Keratinocyte (primary cell): ENCODE measurements at regions not wholly inside any gene's neighbourhood (a gene's known extent, or its start where the extent isn't known, plus 50 kb on each side); places are given as distances from the start of the nearest gene placed in this dataset.

Source experiments
- DNase-seq: peaks from one replicate; pipeline ENCODE4 v3.0.0-alpha.2; 2011; ENCODE audit warnings: low read depth, missing footprints, low spot score
- FAIRE-seq: peaks from 2 replicates; lab custom pipeline; 2011; peaks lifted over from hg19 to GRCh38; lab: Jason Lieb, UNC
- H2AFZ ChIP-seq: 2 replicates; pipeline ENCODE4 v1.6.0; 2012; ENCODE audit warnings: low read length, control low read depth, inconsistent platforms; ENCODE audit not compliant: control insufficient read depth
- H3K27ac ChIP-seq: 2 replicates; pipeline ENCODE4 v1.5.1; 2011; ENCODE audit warnings: low read length; ENCODE audit not compliant: control insufficient read depth, insufficient read depth
- H3K27me3 ChIP-seq: 3 replicates; pipeline ENCODE4 v1.6.0; 2011; ENCODE audit warnings: low read length; ENCODE audit not compliant: control insufficient read depth, insufficient read depth; ENCODE audit errors: extremely low read depth
- H3K36me3 ChIP-seq, 2 experiments: 2 replicates in 1 of 2; 3 replicates in 1 of 2; pipeline ENCODE4 v1.5.1; 2011; ENCODE audit warnings: low read length in 2 of 2, mild to moderate bottlenecking in 1 of 2; ENCODE audit not compliant: control insufficient read depth in 2 of 2, insufficient read depth in 2 of 2; ENCODE audit errors: extremely low read depth in 1 of 2
- H3K4me1 ChIP-seq: 3 replicates; pipeline ENCODE4 v1.5.1; 2011; ENCODE audit warnings: low read length; ENCODE audit not compliant: control insufficient read depth, insufficient read depth; ENCODE audit errors: extremely low read depth
- H3K4me2 ChIP-seq: 3 replicates; pipeline ENCODE4 v1.6.0; 2011; ENCODE audit warnings: low read depth, low read length; ENCODE audit not compliant: control insufficient read depth, insufficient read depth; ENCODE audit errors: extremely low read depth
- H3K4me3 ChIP-seq, 3 experiments: fragments of 200-600 bp in 1 of 3; sonication (generic) in 1 of 3; 2 replicates in 2 of 3; 3 replicates in 1 of 3; pipeline ENCODE4 v1.5.1; 2011 to 2016; ENCODE audit warnings: low read length in 3 of 3, mild to moderate bottlenecking in 3 of 3, control low read depth in 2 of 3, inconsistent platforms in 1 of 3, low read depth in 1 of 3, mixed read lengths in 1 of 3, mixed run types in 1 of 3, moderate library complexity in 1 of 3; ENCODE audit not compliant: control insufficient read depth in 2 of 3, insufficient read depth in 2 of 3; ENCODE audit errors: extremely low read depth in 1 of 3
- H3K79me2 ChIP-seq: 2 replicates; pipeline ENCODE4 v1.6.0; 2012; ENCODE audit warnings: low read length; ENCODE audit not compliant: control insufficient read depth, insufficient read depth
- H3K9ac ChIP-seq: 3 replicates; pipeline ENCODE4 v1.6.0; 2011; ENCODE audit warnings: low read length; ENCODE audit not compliant: control insufficient read depth, insufficient read depth; ENCODE audit errors: extremely low read depth
- H3K9me1 ChIP-seq: 3 replicates; pipeline ENCODE4 v1.6.0; 2011; ENCODE audit warnings: low read length; ENCODE audit not compliant: control insufficient read depth, insufficient read depth; ENCODE audit errors: extremely low read depth
- H3K9me3 ChIP-seq: 2 replicates; pipeline ENCODE4 v1.5.1; 2012; ENCODE audit warnings: low read depth, low read length; ENCODE audit not compliant: control insufficient read depth
- H4K20me1 ChIP-seq: 3 replicates; pipeline ENCODE4 v1.6.0; 2011; ENCODE audit warnings: low read length; ENCODE audit not compliant: control insufficient read depth, insufficient read depth; ENCODE audit errors: extremely low read depth
- EZH2 ChIP-seq: IDR thresholded peaks from one replicate; pipeline ENCODE4 v1.6.1; 2012; ENCODE audit warnings: inconsistent platforms, mild to moderate bottlenecking, low read length, moderate library complexity
- dilution Hi-C: fragments of 300-500 bp; cut with MboI; formaldehyde crosslinking; loops from one replicate; pipeline ENCODE4 v1.7.0; 2020; ENCODE audit warnings: low sequenced_read_pairs; ENCODE audit not compliant: extremely low pct_ligation_motif_present
- TF ChIP-seq, protein P1 (sequence below), 3 experiments: IDR thresholded peaks in 1 of 3; conservative IDR thresholded peaks in 1 of 3; optimal IDR thresholded peaks in 1 of 3; 2 replicates in 2 of 3; 3 replicates in 1 of 3; pipeline versions ENCODE3 to v1.5.1; 2011; ENCODE audit warnings: low read length in 3 of 3, mild to moderate bottlenecking in 3 of 3, moderate library complexity in 2 of 3, control low read depth in 1 of 3, inconsistent platforms in 1 of 3; ENCODE audit not compliant: insufficient read depth in 2 of 3; ENCODE audit errors: extremely low read depth in 1 of 3

DNA sequence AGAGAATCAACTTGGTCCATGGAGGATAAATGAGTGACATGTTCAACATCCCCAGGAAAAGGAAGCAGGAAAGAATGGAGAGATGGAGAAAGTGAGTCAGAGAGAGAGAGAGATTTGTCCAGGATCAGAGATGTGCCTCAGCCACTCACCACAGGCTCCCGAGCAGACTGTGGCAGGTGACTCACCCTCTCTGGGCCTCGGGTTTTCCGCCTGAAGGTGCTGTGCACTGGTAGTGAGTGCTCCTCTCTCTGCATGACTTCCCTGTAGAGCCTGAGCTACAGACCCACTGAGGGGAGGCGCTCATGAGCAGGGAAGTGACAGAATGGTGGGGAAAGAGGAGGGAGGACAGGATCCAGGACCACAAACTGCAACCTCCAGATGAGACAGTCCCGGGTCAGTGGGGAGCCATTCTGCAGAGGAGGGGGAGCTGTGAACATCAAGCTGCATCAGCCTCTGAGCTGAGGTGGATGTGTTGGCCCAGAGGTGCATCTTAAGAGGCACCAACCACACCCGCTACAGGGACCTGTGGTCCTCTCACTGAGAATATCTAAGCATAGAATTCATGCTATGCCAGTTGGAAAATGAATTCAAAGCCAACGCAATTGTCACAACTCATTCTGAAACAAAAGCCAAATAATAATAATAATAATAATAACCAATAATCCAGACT is 433.4 kb downstream of the BRD1 start:
- Histone ChIP-seq H2AFZ (no peak overlapping the region), H3K4me1 (no peaks in the 10 kb centered on the region), H3K9ac (no peak overlapping the region), H4K20me1 (no peaks in the 10 kb centered on the region), H3K4me3 (no peak overlapping the region), H3K79me2 (no peaks in the 10 kb centered on the region), H3K27me3 (no peaks in the 10 kb centered on the region), H3K4me2 (no peak overlapping the region), H3K27ac (no peak overlapping the region), H3K36me3 (no peaks in the 10 kb centered on the region), H3K9me3 (peaks cover 31% of the 10 kb centered on the region), H3K9me1 (no peaks in the 10 kb centered on the region)
- TF ChIP-seq EZH2 = no peak
- TF ChIP-seq, protein P1, sequence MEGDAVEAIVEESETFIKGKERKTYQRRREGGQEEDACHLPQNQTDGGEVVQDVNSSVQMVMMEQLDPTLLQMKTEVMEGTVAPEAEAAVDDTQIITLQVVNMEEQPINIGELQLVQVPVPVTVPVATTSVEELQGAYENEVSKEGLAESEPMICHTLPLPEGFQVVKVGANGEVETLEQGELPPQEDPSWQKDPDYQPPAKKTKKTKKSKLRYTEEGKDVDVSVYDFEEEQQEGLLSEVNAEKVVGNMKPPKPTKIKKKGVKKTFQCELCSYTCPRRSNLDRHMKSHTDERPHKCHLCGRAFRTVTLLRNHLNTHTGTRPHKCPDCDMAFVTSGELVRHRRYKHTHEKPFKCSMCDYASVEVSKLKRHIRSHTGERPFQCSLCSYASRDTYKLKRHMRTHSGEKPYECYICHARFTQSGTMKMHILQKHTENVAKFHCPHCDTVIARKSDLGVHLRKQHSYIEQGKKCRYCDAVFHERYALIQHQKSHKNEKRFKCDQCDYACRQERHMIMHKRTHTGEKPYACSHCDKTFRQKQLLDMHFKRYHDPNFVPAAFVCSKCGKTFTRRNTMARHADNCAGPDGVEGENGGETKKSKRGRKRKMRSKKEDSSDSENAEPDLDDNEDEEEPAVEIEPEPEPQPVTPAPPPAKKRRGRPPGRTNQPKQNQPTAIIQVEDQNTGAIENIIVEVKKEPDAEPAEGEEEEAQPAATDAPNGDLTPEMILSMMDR (optimal IDR thresholded peaks at IDR 0.05 in 1 of 3, IDR thresholded peaks at IDR 0.05 in 1 of 3, conservative IDR thresholded peaks at IDR 0.05 in 1 of 3; ENCODE audit: extremely low read depth in 1 of 3, insufficient read depth in 2 of 3, low read length in 3 of 3) = no peak
- DNase-seq (no peak), FAIRE-seq (no peak)
- dilution Hi-C loops = no loop called here

DNA sequence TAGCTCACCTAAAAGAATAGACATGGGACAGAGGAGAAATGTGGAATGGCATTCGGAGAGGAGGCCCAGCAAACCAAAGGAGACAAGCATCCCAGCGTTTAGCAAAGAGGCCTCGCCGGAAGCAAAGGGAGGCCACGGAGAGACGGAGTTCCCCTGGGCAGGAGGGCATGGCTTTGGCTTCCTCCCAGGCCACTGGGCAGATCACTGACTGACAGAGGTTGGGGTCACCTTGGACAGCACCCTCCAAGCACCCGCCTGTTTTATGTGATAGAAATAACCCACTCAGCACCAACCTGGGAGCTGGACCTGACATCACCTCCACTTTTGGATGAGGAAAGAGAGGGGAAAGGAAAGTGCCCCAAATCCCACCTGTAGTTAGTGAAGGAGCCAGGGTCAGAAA is 434.1 kb downstream of the BRD1 start:
- dilution Hi-C loops = no loop called here
- H3K36me3 ChIP-seq = no peaks in the 10 kb centered on the region
- DNase-seq (no peak), FAIRE-seq (no peak)
- no peak overlapping the region for H3K27ac ChIP-seq
- TF ChIP-seq EZH2 = no peak
- TF ChIP-seq, protein P1 (optimal IDR thresholded peaks at IDR 0.05 in 1 of 3, IDR thresholded peaks at IDR 0.05 in 1 of 3, conservative IDR thresholded peaks at IDR 0.05 in 1 of 3; ENCODE audit: extremely low read depth in 1 of 3, insufficient read depth in 2 of 3, low read length in 3 of 3) = no peak
- no peaks in the 10 kb centered on the region for H3K4me1 ChIP-seq
- H3K4me2 ChIP-seq = no peak overlapping the region
- H2AFZ ChIP-seq = no peak overlapping the region
- H3K9me1 ChIP-seq = no peaks in the 10 kb centered on the region
- no peaks in the 10 kb centered on the region for H3K27me3 ChIP-seq
- no peak overlapping the region for H3K4me3 ChIP-seq
- no peaks in the 10 kb centered on the region for H3K79me2 ChIP-seq
- peaks cover 29% of the 10 kb centered on the region for H3K9me3 ChIP-seq
- H3K9ac ChIP-seq = no peak overlapping the region
- no peaks in the 10 kb centered on the region for H4K20me1 ChIP-seq
